ENCODE measurements at regions not wholly inside any gene's neighbourhood (a gene's known extent, or its start where the extent isn't known, plus 50 kb on each side); places are given as distances from the start of the nearest gene placed in this dataset.

- no peak for DNase-seq (ENCODE audit: low read depth)
- H3K4me3 ChIP-seq (ENCODE audit: low read length): no peak overlapping the region
- no peak for TF ChIP-seq CTCF (conservative IDR thresholded peaks at IDR 0.05; ENCODE audit: low read depth, low read length)
These were observed 147.0 kb upstream of the OSR1 start for GRCh38 chr2:19505199-19506136.

GRCh38 chr2:19504400-19505198 is 146.2 kb upstream of the OSR1 start:
- H3K4me3 ChIP-seq (ENCODE audit: low read length): no peak overlapping the region
- no peak for DNase-seq (ENCODE audit: low read depth)
- no peak for TF ChIP-seq CTCF (conservative IDR thresholded peaks at IDR 0.05; ENCODE audit: low read depth, low read length)

- H3K4me3 ChIP-seq (ENCODE audit: low read length): no peak overlapping the region
- DNase-seq (ENCODE audit: low read depth): no peak
- no peak for TF ChIP-seq CTCF (conservative IDR thresholded peaks at IDR 0.05; ENCODE audit: low read depth, low read length)
These were observed 145.5 kb upstream of the OSR1 start for GRCh38 chr2:19503915-19504314.

- no peak for TF ChIP-seq CTCF (conservative IDR thresholded peaks at IDR 0.05; ENCODE audit: low read depth, low read length)
- DNase-seq (ENCODE audit: low read depth): no peak
- no peak overlapping the region for H3K4me3 ChIP-seq (ENCODE audit: low read length)
These were observed 145.0 kb upstream of the OSR1 start for GRCh38 chr2:19503406-19503805.

GRCh38 chr2:19500126-19500525 is 141.7 kb upstream of the OSR1 start:
- no peak overlapping the region for H3K4me3 ChIP-seq (ENCODE audit: low read length)
- no peak for TF ChIP-seq CTCF (conservative IDR thresholded peaks at IDR 0.05; ENCODE audit: low read depth, low read length)

GRCh38 chr2:19496646-19497045 is 138.2 kb upstream of the OSR1 start:
- no peak overlapping the region for H3K4me3 ChIP-seq (ENCODE audit: low read length)
- no peak for TF ChIP-seq CTCF (conservative IDR thresholded peaks at IDR 0.05; ENCODE audit: low read depth, low read length)
- DNase-seq (ENCODE audit: low read depth): no peak

More at GRCh38 chr2:19500126-19500525, 141.7 kb upstream of the OSR1 start:
- no peak for DNase-seq (ENCODE audit: low read depth)

Measured in retinal pigment epithelial cell (primary cell).